ENCODE measurements at regions not wholly inside any gene's neighbourhood (a gene's known extent, or its start where the extent isn't known, plus 50 kb on each side); places are given as distances from the start of the nearest gene placed in this dataset.

GRCh38 chr2:35067420-35067819 is 1288.2 kb upstream of the CRIM1 start:
- Histone ChIP-seq H2BK120ac (replicated peaks; ENCODE audit: low read depth, low read length) (no peak overlapping the region), H3K36me3 (ENCODE audit: control insufficient read depth in 2 of 4, insufficient read depth in 4 of 4, low read length in 3 of 4) (no peaks in the 10 kb centered on the region), H4K91ac (replicated peaks; ENCODE audit: insufficient read length, low read length) (no peak overlapping the region), H4K20me1 (replicated peaks in 1 of 2; ENCODE audit: control insufficient read depth in 1 of 2, insufficient read depth in 2 of 2, low read length in 2 of 2) (no peaks in the 10 kb centered on the region), H3K27ac (ENCODE audit: low read depth, low read length) (no peak overlapping the region), H3K4ac (replicated peaks; ENCODE audit: insufficient read length, low read depth, low read length) (no peak overlapping the region), H3K27me3 (replicated peaks in 1 of 4; ENCODE audit: control insufficient read depth in 3 of 4, extremely low read depth in 1 of 4, insufficient read depth in 3 of 4, low read length in 3 of 4) (no peaks in the 10 kb centered on the region), H2AK5ac (ENCODE audit: low read depth, low read length) (no peak overlapping the region), H3K23ac (ENCODE audit: insufficient read length) (no peak overlapping the region), H3K56ac (replicated peaks; ENCODE audit: insufficient read length, low read depth, low read length) (no peak overlapping the region), H2AFZ (ENCODE audit: low read length) (0 out of 2 replicates have a peak overlapping the region, but pooled peaks have one; percentile 24), H3K79me1 (ENCODE audit: low read depth, low read length) (no peaks in the 10 kb centered on the region), H2BK5ac (ENCODE audit: low read depth, low read length) (no peak overlapping the region), H3K14ac (ENCODE audit: insufficient read length) (no peak overlapping the region), H3K79me2 (ENCODE audit: control insufficient read depth in 1 of 2, insufficient read depth in 2 of 2, low read length in 2 of 2) (no peaks in the 10 kb centered on the region), H3K18ac (ENCODE audit: extremely low read depth, low read length) (no peak overlapping the region), H4K8ac (ENCODE audit: extremely low read depth, insufficient read depth, low read length) (no peak overlapping the region), H3K4me3 (ENCODE audit: extremely low read depth in 1 of 4, insufficient read depth in 2 of 4, low read depth in 3 of 4, low read length in 4 of 4) (no peak overlapping the region), H3K4me1 (replicated peaks in 1 of 4; ENCODE audit: control insufficient read depth in 3 of 4, insufficient read depth in 4 of 4, low read length in 3 of 4) (no peaks in the 10 kb centered on the region), H2BK20ac (ENCODE audit: low read length) (no peak overlapping the region), H3K4me2 (ENCODE audit: insufficient read depth in 1 of 2, low read depth in 2 of 2, low read length in 2 of 2) (no peak overlapping the region), H3K9me3 (ENCODE audit: insufficient read depth in 2 of 2, low read depth in 1 of 2, low read length in 1 of 2) (no peaks in the 10 kb centered on the region), H3K23me2 (ENCODE audit: low read depth, low read length) (no peaks in the 10 kb centered on the region), H4K5ac (ENCODE audit: insufficient read length, low read depth, low read length) (no peak overlapping the region), H3K9ac (replicated peaks in 1 of 4; ENCODE audit: extremely low read depth in 1 of 4, low read depth in 3 of 4, low read length in 3 of 4) (no peak overlapping the region), H2BK12ac (ENCODE audit: low read depth, low read length) (no peak overlapping the region), H2BK15ac (ENCODE audit: low read length) (no peak overlapping the region)
- FAIRE-seq (no peak), DNase-seq (ENCODE audit: low read depth in 1 of 2, low spot score in 2 of 2) (no peak)
- ChIA-PET POLR2A (ENCODE audit: partially characterized antibody) (no interaction called here), CTCF (ENCODE audit: partially characterized antibody) (interaction anchor here (0.7 to 1.5 kb wide), 2 partner anchors 11 to 1255 kb away, joined by 3 to 7 read pairs; no protein-coding TSS in a partner anchor)
- 92% methylated on average over 1 of the region's 1 CpG; no CpG with 5 or more reads in 1 of the 2 experiments for WGBS, 2 experiments (ENCODE audit: extremely low coverage in 1 of 2, insufficient coverage in 1 of 2, insufficient read length in 1 of 2, insufficient replicate concordance in 2 of 2, low coverage in 1 of 2, low lambda C conversion rate in 2 of 2, missing lambda C conversion rate in 1 of 2)
- TF ChIP-seq RXRA (IDR thresholded peaks at IDR 0.05; ENCODE audit: insufficient read depth, low read depth, low read length) (no peak), E2F6 (IDR thresholded peaks at IDR 0.05) (no peak), RAD21 (IDR thresholded peaks at IDR 0.05 in 1 of 2, conservative IDR thresholded peaks at IDR 0.05 in 1 of 2; ENCODE audit: low read depth in 2 of 2, low read length in 2 of 2) (no peak), KDM4A (IDR thresholded peaks at IDR 0.05; ENCODE audit: low read depth, low read length, severe bottlenecking) (no peak), SIX5 (IDR thresholded peaks at IDR 0.05; ENCODE audit: low read depth, low read length) (no peak), JUND (IDR thresholded peaks at IDR 0.05; ENCODE audit: low read length) (no peak), GTF2F1 (IDR thresholded peaks at IDR 0.05; ENCODE audit: borderline replicate concordance, low read depth, low read length) (no peak), SP2 (IDR thresholded peaks at IDR 0.05; ENCODE audit: low read length) (no peak), ZNF274 (IDR thresholded peaks at IDR 0.05; ENCODE audit: borderline replicate concordance, extremely low read depth, low read length) (no peak), ATF2 (IDR thresholded peaks at IDR 0.05; ENCODE audit: low read length) (no peak), RBBP5 (IDR thresholded peaks at IDR 0.05; ENCODE audit: borderline replicate concordance, low read depth, low read length) (no peak), TAF1 (IDR thresholded peaks at IDR 0.05; ENCODE audit: low read depth, low read length) (no peak), NRF1 (IDR thresholded peaks at IDR 0.05; ENCODE audit: low read depth, low read length) (no peak)

All from H1 (cell line).